Esophagus squamous epithelium (tissue), 5 donors: ENCODE measurements at regions not wholly inside any gene's neighbourhood (a gene's known extent, or its start where the extent isn't known, plus 50 kb on each side); places are given as distances from the start of the nearest gene placed in this dataset.

Experiments used
- DNase-seq: peaks from one replicate; lab custom pipeline; 2025; lab: John Stamatoyannopoulos, UW
- H3K27ac ChIP-seq, 4 donors: fragments of 200-600 bp; sonication (generic); one replicate each; pipeline ENCODE4 v1.5.1; 2016 to 2019; ENCODE audit warnings: mild to moderate bottlenecking in 1 of 4
- H3K27me3 ChIP-seq, 4 donors: fragments of 200-600 bp; sonication (generic); 1 replicate in 3 of 4; 2 replicates in 1 of 4; pipeline versions ENCODE4 v1.5.1 to v1.6.0; 2017 to 2021; ENCODE audit warnings: antibody characterized with exemption in 1 of 4
- H3K36me3 ChIP-seq, 3 donors: fragments of 200-600 bp; sonication (generic); one replicate each; pipeline ENCODE4 v1.5.1; 2016 to 2019
- H3K4me1 ChIP-seq, 3 donors: fragments of 200-600 bp; sonication (generic); one replicate each; pipeline ENCODE4 v1.5.1; 2017 to 2019
- H3K4me3 ChIP-seq, 4 donors: fragments of 200-600 bp; sonication (generic); 1 replicate in 3 of 4; 2 replicates in 1 of 4; pipeline ENCODE4 v1.5.1; 2016 to 2019; ENCODE audit warnings: mild to moderate bottlenecking in 2 of 4, moderate library complexity in 1 of 4
- H3K9me3 ChIP-seq, 3 donors: fragments of 200-600 bp; sonication (generic); one replicate each; pipeline ENCODE4 v1.5.1; 2016 to 2019
- CTCF ChIP-seq, 6 experiments: fragments of 450-650 bp in 4 of 6; fragments of 200-600 bp in 2 of 6; sonication (generic) in 2 of 6; IDR thresholded peaks; one replicate each; pipeline ENCODE4 v1.5.1; 2016 to 2019; ENCODE audit warnings: antibody characterized with exemption in 6 of 6, mild to moderate bottlenecking in 4 of 6, moderate library complexity in 4 of 6
- POLR2A ChIP-seq, 4 donors: fragments of 450-650 bp; IDR thresholded peaks; one replicate each; pipeline ENCODE4 v1.6.1; 2017; ENCODE audit warnings: antibody characterized with exemption in 4 of 4, mild to moderate bottlenecking in 4 of 4, moderate library complexity in 3 of 4
- WGBS, 2 donors: methylation state at CpG; one replicate each; pipeline ENCODE4 v1.1.5; 2018; 5-methylcytosine and 5-hydroxymethylcytosine counted together
- intact Hi-C: fragments of 100-400 bp; cut with DNase I; formaldehyde crosslinking; loops from one replicate; pipeline ENCODE4 v1.15.0; 2022
- donor health status: DM: yes; HTN: yes; CAD: no.

DNA sequence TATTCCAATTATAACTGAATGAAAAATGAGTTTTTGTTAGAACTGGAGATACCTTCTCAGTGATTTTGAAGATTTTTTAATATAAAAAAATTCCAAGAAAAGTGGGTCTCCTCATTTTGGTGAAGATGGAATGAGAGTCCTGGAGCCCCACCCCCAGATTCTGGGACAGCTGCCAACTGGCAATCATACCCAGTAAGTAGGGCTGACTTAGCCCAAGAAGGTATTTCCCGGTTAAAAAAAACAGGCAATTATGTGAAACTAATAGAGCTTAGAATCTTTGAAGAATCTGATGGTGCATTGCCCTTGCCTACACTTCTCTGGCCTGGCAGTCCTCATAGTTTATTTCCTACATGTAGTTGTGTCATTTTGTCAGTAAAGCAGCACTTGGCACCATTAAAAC lies 52.8 kb upstream of the VWDE start:
- Histone ChIP-seq H3K4me3 (no peak overlapping the region), H3K4me1 (no peaks in the 10 kb centered on the region), H3K27me3 (peaks cover 0 to 3% (median 0%) of the 10 kb centered on the region in 4 donors), H3K27ac (no peak overlapping the region), H3K9me3 (no peaks in the 10 kb centered on the region), H3K36me3 (no peaks in the 10 kb centered on the region)
- DNase-seq, result no peak
- intact Hi-C loops, result no loop called here
- 9 to 11% methylated on average over 1 of the region's 1 CpG for WGBS, 2 donors
- TF ChIP-seq POLR2A (IDR thresholded peaks at IDR 0.05), result no peak

- Histone ChIP-seq H3K36me3 (no peaks in the 10 kb centered on the region), H3K27me3 (peaks cover 0 to 3% (median 0%) of the 10 kb centered on the region in 4 donors), H3K4me1 (no peaks in the 10 kb centered on the region), H3K9me3 (no peaks in the 10 kb centered on the region), H3K27ac (no peak overlapping the region), H3K4me3 (no peak overlapping the region)
- TF ChIP-seq POLR2A (IDR thresholded peaks at IDR 0.05) (no peak), CTCF (IDR thresholded peaks at IDR 0.05) (peak in 4 of 6 experiments; percentile 38 to 59 (median 47))
- DNase-seq, result no peak
- 21 to 34% methylated on average over 4 of the region's 4 CpGs for WGBS, 2 donors
- intact Hi-C loops, result no loop called here
Measured at GRCh38 chr7:12458520-12459131, 55.0 kb upstream of the VWDE start.

DNA sequence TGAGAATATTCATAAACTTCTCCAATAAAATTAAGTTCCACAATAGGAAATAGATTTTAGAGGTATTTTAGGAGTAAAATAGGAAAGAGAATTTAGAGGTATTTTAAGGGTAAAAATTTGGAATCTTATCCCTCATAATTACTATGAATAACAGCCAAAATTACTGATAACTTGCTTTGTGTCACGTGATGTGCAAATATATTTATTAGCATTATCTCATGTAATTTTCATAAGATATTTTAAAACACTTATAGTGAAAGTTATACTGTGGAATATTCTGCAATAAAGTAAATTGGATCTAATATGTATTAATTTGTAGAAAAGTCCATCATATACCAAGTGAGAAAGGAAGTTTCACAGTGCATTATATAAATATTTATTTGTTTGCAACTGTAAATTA lies 64.2 kb upstream of the VWDE start:
- H3K27ac ChIP-seq, result no peak overlapping the region
- intact Hi-C loops, result no loop called here
- H3K4me3 ChIP-seq, result no peak overlapping the region
- no peaks in the 10 kb centered on the region for H3K4me1 ChIP-seq
- TF ChIP-seq CTCF (IDR thresholded peaks at IDR 0.05) (no peak), POLR2A (IDR thresholded peaks at IDR 0.05) (no peak)
- 66 to 76% methylated on average over 1 of the region's 1 CpG for WGBS, 2 donors
- DNase-seq, result no peak
- no peaks in the 10 kb centered on the region for H3K27me3 ChIP-seq
- H3K9me3 ChIP-seq, result no peaks in the 10 kb centered on the region
- no peaks in the 10 kb centered on the region for H3K36me3 ChIP-seq

GRCh38 chr7:12469568-12469967 lies 65.9 kb upstream of the VWDE start:
- Histone ChIP-seq H3K27me3 (no peaks in the 10 kb centered on the region), H3K9me3 (no peaks in the 10 kb centered on the region), H3K4me3 (no peak overlapping the region), H3K36me3 (no peaks in the 10 kb centered on the region), H3K4me1 (no peaks in the 10 kb centered on the region), H3K27ac (no peak overlapping the region)
- intact Hi-C loops, result no loop called here
- DNase-seq, result no peak
- no peak for TF ChIP-seq POLR2A (IDR thresholded peaks at IDR 0.05)
- no peak for TF ChIP-seq CTCF (IDR thresholded peaks at IDR 0.05)
- 62 to 76% methylated on average over 5 of the region's 5 CpGs for WGBS, 2 donors

- intact Hi-C loops, result no loop called here
- DNase-seq, result no peak
- Histone ChIP-seq H3K4me1 (no peaks in the 10 kb centered on the region), H3K36me3 (no peaks in the 10 kb centered on the region), H3K4me3 (no peak overlapping the region), H3K27ac (no peak overlapping the region), H3K27me3 (no peaks in the 10 kb centered on the region), H3K9me3 (no peaks in the 10 kb centered on the region)
- TF ChIP-seq CTCF (IDR thresholded peaks at IDR 0.05), result no peak
- TF ChIP-seq POLR2A (IDR thresholded peaks at IDR 0.05), result no peak
- WGBS, 2 donors, result 90 to 94% methylated on average over 24 to 29 of the region's 29 CpGs
Measured at GRCh38 chr7:12470930-12471329, 67.3 kb upstream of the VWDE start.

DNA sequence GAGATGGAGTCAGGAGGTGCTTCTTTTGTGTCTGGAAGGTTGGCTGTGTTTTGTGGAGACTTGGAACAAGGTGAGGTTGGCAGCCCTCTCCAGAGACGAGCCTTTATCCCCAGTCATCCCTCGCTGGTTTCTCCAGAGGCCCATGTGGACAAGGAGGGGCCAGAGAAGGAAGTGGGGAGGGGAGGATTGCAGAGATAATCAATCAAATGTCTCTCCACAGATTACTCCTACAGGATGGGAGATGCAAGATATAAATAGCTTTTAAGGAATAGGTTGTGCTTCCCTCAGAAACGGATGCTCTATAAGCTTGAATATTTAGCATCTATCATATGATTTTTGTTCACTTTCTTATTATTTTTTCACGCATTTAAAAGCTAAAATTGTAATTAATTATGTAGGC lies 70.4 kb upstream of the VWDE start:
- H3K36me3 ChIP-seq, result no peaks in the 10 kb centered on the region
- H3K9me3 ChIP-seq, result no peaks in the 10 kb centered on the region
- H3K4me3 ChIP-seq, result no peak overlapping the region
- no peak for DNase-seq
- WGBS, 2 donors, result 51 to 71% methylated on average over 4 of the region's 4 CpGs
- intact Hi-C loops, result no loop called here
- H3K27ac ChIP-seq, result no peak overlapping the region
- TF ChIP-seq CTCF (IDR thresholded peaks at IDR 0.05), result no peak
- no peak for TF ChIP-seq POLR2A (IDR thresholded peaks at IDR 0.05)
- no peaks in the 10 kb centered on the region for H3K27me3 ChIP-seq
- H3K4me1 ChIP-seq, result no peaks in the 10 kb centered on the region
